ENCODE measurements at regions not wholly inside any gene's neighbourhood (a gene's known extent, or its start where the extent isn't known, plus 50 kb on each side); places are given as distances from the start of the nearest gene placed in this dataset.

- H3K27me3 ChIP-seq (ENCODE audit: control insufficient read depth in 3 of 3, insufficient read depth in 3 of 3, low read length in 3 of 3) = peaks cover 0 to 2% (median 0%) of the 10 kb centered on the region in 3 donors
- WGBS, 3 donors = 49 to 81% (median 68%) methylated on average over 5 of the region's 5 CpGs
Measured at GRCh38 chr7:112646783-112647182, 143.4 kb downstream of the TMEM168 start.

GRCh38 chr7:112648781-112649180, 141.4 kb downstream of the TMEM168 start:
- H3K36me3 ChIP-seq (ENCODE audit: control insufficient read depth in 3 of 3, insufficient read depth in 2 of 3, low read depth in 1 of 3, low read length in 3 of 3) = no peaks in the 10 kb centered on the region
- no peak for DNase-seq
- peaks cover 0 to 10% of the 10 kb centered on the region in 2 donors for H3K9me3 ChIP-seq (ENCODE audit: control insufficient read depth in 2 of 2, insufficient read depth in 1 of 2, low read depth in 1 of 2, low read length in 1 of 2)
- FAIRE-seq = no peak
- H3K4me1 ChIP-seq (ENCODE audit: control insufficient read depth in 3 of 3, insufficient read depth in 2 of 3, low read depth in 1 of 3, low read length in 2 of 3) = no peaks in the 10 kb centered on the region
- 68 to 95% (median 75%) methylated on average over 2 of the region's 2 CpGs for WGBS, 3 donors
- no peak overlapping the region for H3K27ac ChIP-seq (ENCODE audit: low read depth in 1 of 3, low read length in 2 of 3)
- no peak overlapping the region for H3K4me3 ChIP-seq (ENCODE audit: low read depth in 1 of 3, low read length in 3 of 3)
- H3K27me3 ChIP-seq (ENCODE audit: control insufficient read depth in 3 of 3, insufficient read depth in 3 of 3, low read length in 3 of 3) = peaks cover 0 to 2% (median 0%) of the 10 kb centered on the region in 3 donors

More at GRCh38 chr7:112646783-112647182, 143.4 kb downstream of the TMEM168 start:
- no peaks in the 10 kb centered on the region for H3K36me3 ChIP-seq (ENCODE audit: control insufficient read depth in 3 of 3, insufficient read depth in 2 of 3, low read depth in 1 of 3, low read length in 3 of 3)
- DNase-seq (peak in 1 of 2 donors; percentile 16), FAIRE-seq (no peak)
- no peaks in the 10 kb centered on the region for H3K4me1 ChIP-seq (ENCODE audit: control insufficient read depth in 3 of 3, insufficient read depth in 2 of 3, low read depth in 1 of 3, low read length in 2 of 3)
- H3K27ac ChIP-seq (ENCODE audit: low read depth in 1 of 3, low read length in 2 of 3) = no peak overlapping the region
- peaks cover 0 to 10% of the 10 kb centered on the region in 2 donors for H3K9me3 ChIP-seq (ENCODE audit: control insufficient read depth in 2 of 2, insufficient read depth in 1 of 2, low read depth in 1 of 2, low read length in 1 of 2)
- no peak overlapping the region for H3K4me3 ChIP-seq (ENCODE audit: low read depth in 1 of 3, low read length in 3 of 3)

GRCh38 chr7:112649560-112649959, 140.6 kb downstream of the TMEM168 start:
- H3K36me3 ChIP-seq (ENCODE audit: control insufficient read depth in 3 of 3, insufficient read depth in 2 of 3, low read depth in 1 of 3, low read length in 3 of 3) = no peaks in the 10 kb centered on the region
- no peak overlapping the region for H3K27ac ChIP-seq (ENCODE audit: low read depth in 1 of 3, low read length in 2 of 3)
- peaks cover 0 to 2% (median 0%) of the 10 kb centered on the region in 3 donors for H3K27me3 ChIP-seq (ENCODE audit: control insufficient read depth in 3 of 3, insufficient read depth in 3 of 3, low read length in 3 of 3)
- DNase-seq (no peak), FAIRE-seq (no peak)
- no peaks in the 10 kb centered on the region for H3K4me1 ChIP-seq (ENCODE audit: control insufficient read depth in 3 of 3, insufficient read depth in 2 of 3, low read depth in 1 of 3, low read length in 2 of 3)
- no peak overlapping the region for H3K4me3 ChIP-seq (ENCODE audit: low read depth in 1 of 3, low read length in 3 of 3)
- peaks cover 0 to 10% of the 10 kb centered on the region in 2 donors for H3K9me3 ChIP-seq (ENCODE audit: control insufficient read depth in 2 of 2, insufficient read depth in 1 of 2, low read depth in 1 of 2, low read length in 1 of 2)

GRCh38 chr7:112654322-112655216, 135.6 kb downstream of the TMEM168 start:
- 63 to 72% (median 65%) methylated on average over 4 of the region's 4 CpGs for WGBS, 3 donors
- FAIRE-seq = no peak
- no peak overlapping the region for H3K4me3 ChIP-seq (ENCODE audit: low read depth in 1 of 3, low read length in 3 of 3)

GRCh38 chr7:112665709-112666108, 124.5 kb downstream of the TMEM168 start:
- H3K9me3 ChIP-seq (ENCODE audit: control insufficient read depth in 2 of 2, insufficient read depth in 1 of 2, low read depth in 1 of 2, low read length in 1 of 2) = peaks cover 0 to 12% of the 10 kb centered on the region in 2 donors
- H3K27me3 ChIP-seq (ENCODE audit: control insufficient read depth in 3 of 3, insufficient read depth in 3 of 3, low read length in 3 of 3) = no peaks in the 10 kb centered on the region
- FAIRE-seq = no peak
- H3K27ac ChIP-seq (ENCODE audit: low read depth in 1 of 3, low read length in 2 of 3) = no peak overlapping the region
- DNase-seq = peak; percentile 65 to 66
- no peaks in the 10 kb centered on the region for H3K36me3 ChIP-seq (ENCODE audit: control insufficient read depth in 3 of 3, insufficient read depth in 2 of 3, low read depth in 1 of 3, low read length in 3 of 3)
- H3K4me1 ChIP-seq (ENCODE audit: control insufficient read depth in 3 of 3, insufficient read depth in 2 of 3, low read depth in 1 of 3, low read length in 2 of 3) = no peaks in the 10 kb centered on the region
- H3K4me3 ChIP-seq (ENCODE audit: low read depth in 1 of 3, low read length in 3 of 3) = no peak overlapping the region

More at GRCh38 chr7:112654322-112655216, 135.6 kb downstream of the TMEM168 start:
- H3K36me3 ChIP-seq (ENCODE audit: control insufficient read depth in 3 of 3, insufficient read depth in 2 of 3, low read depth in 1 of 3, low read length in 3 of 3) = no peaks in the 10 kb centered on the region
- DNase-seq = no peak
- H3K4me1 ChIP-seq (ENCODE audit: control insufficient read depth in 3 of 3, insufficient read depth in 2 of 3, low read depth in 1 of 3, low read length in 2 of 3) = no peaks in the 10 kb centered on the region
- no peaks in the 10 kb centered on the region for H3K9me3 ChIP-seq (ENCODE audit: control insufficient read depth in 2 of 2, insufficient read depth in 1 of 2, low read depth in 1 of 2, low read length in 1 of 2)
- no peaks in the 10 kb centered on the region for H3K27me3 ChIP-seq (ENCODE audit: control insufficient read depth in 3 of 3, insufficient read depth in 3 of 3, low read length in 3 of 3)
- H3K27ac ChIP-seq (ENCODE audit: low read depth in 1 of 3, low read length in 2 of 3) = no peak overlapping the region

- 65 to 83% (median 71%) methylated on average over 1 of the region's 1 CpG for WGBS, 3 donors
- no peak overlapping the region for H3K27ac ChIP-seq (ENCODE audit: low read depth in 1 of 3, low read length in 2 of 3)
- no peaks in the 10 kb centered on the region for H3K36me3 ChIP-seq (ENCODE audit: control insufficient read depth in 3 of 3, insufficient read depth in 2 of 3, low read depth in 1 of 3, low read length in 3 of 3)
- DNase-seq = no peak
- no peaks in the 10 kb centered on the region for H3K9me3 ChIP-seq (ENCODE audit: control insufficient read depth in 2 of 2, insufficient read depth in 1 of 2, low read depth in 1 of 2, low read length in 1 of 2)
- H3K27me3 ChIP-seq (ENCODE audit: control insufficient read depth in 3 of 3, insufficient read depth in 3 of 3, low read length in 3 of 3) = no peaks in the 10 kb centered on the region
- no peaks in the 10 kb centered on the region for H3K4me1 ChIP-seq (ENCODE audit: control insufficient read depth in 3 of 3, insufficient read depth in 2 of 3, low read depth in 1 of 3, low read length in 2 of 3)
- no peak for FAIRE-seq
- no peak overlapping the region for H3K4me3 ChIP-seq (ENCODE audit: low read depth in 1 of 3, low read length in 3 of 3)
Measured at GRCh38 chr7:112668561-112668960, 121.6 kb downstream of the TMEM168 start.

- no peaks in the 10 kb centered on the region for H3K27me3 ChIP-seq (ENCODE audit: control insufficient read depth in 3 of 3, insufficient read depth in 3 of 3, low read length in 3 of 3)
- no peaks in the 10 kb centered on the region for H3K9me3 ChIP-seq (ENCODE audit: control insufficient read depth in 2 of 2, insufficient read depth in 1 of 2, low read depth in 1 of 2, low read length in 1 of 2)
- no peaks in the 10 kb centered on the region for H3K4me1 ChIP-seq (ENCODE audit: control insufficient read depth in 3 of 3, insufficient read depth in 2 of 3, low read depth in 1 of 3, low read length in 2 of 3)
- H3K27ac ChIP-seq (ENCODE audit: low read depth in 1 of 3, low read length in 2 of 3) = no peak overlapping the region
- H3K4me3 ChIP-seq (ENCODE audit: low read depth in 1 of 3, low read length in 3 of 3) = no peak overlapping the region
- DNase-seq (no peak), FAIRE-seq (no peak)
- no peaks in the 10 kb centered on the region for H3K36me3 ChIP-seq (ENCODE audit: control insufficient read depth in 3 of 3, insufficient read depth in 2 of 3, low read depth in 1 of 3, low read length in 3 of 3)
Measured at GRCh38 chr7:112669306-112669705, 120.9 kb downstream of the TMEM168 start.

GRCh38 chr7:112670193-112670592, 120.0 kb downstream of the TMEM168 start:
- H3K4me1 ChIP-seq (ENCODE audit: control insufficient read depth in 3 of 3, insufficient read depth in 2 of 3, low read depth in 1 of 3, low read length in 2 of 3) = no peaks in the 10 kb centered on the region
- FAIRE-seq = no peak
- H3K27ac ChIP-seq (ENCODE audit: low read depth in 1 of 3, low read length in 2 of 3) = no peak overlapping the region
- no peak for DNase-seq
- no peaks in the 10 kb centered on the region for H3K36me3 ChIP-seq (ENCODE audit: control insufficient read depth in 3 of 3, insufficient read depth in 2 of 3, low read depth in 1 of 3, low read length in 3 of 3)
- no peaks in the 10 kb centered on the region for H3K9me3 ChIP-seq (ENCODE audit: control insufficient read depth in 2 of 2, insufficient read depth in 1 of 2, low read depth in 1 of 2, low read length in 1 of 2)
- H3K4me3 ChIP-seq (ENCODE audit: low read depth in 1 of 3, low read length in 3 of 3) = no peak overlapping the region
- H3K27me3 ChIP-seq (ENCODE audit: control insufficient read depth in 3 of 3, insufficient read depth in 3 of 3, low read length in 3 of 3) = no peaks in the 10 kb centered on the region
- 87 to 91% (median 87%) methylated on average over 4 of the region's 4 CpGs for WGBS, 3 donors

GRCh38 chr7:112678626-112679025, 111.6 kb downstream of the TMEM168 start:
- H3K4me3 ChIP-seq (ENCODE audit: low read depth in 1 of 3, low read length in 3 of 3) = no peak overlapping the region
- FAIRE-seq (no peak), DNase-seq (no peak)
- 77 to 84% (median 83%) methylated on average over 6 of the region's 6 CpGs for WGBS, 3 donors
- no peaks in the 10 kb centered on the region for H3K9me3 ChIP-seq (ENCODE audit: control insufficient read depth in 2 of 2, insufficient read depth in 1 of 2, low read depth in 1 of 2, low read length in 1 of 2)
- H3K36me3 ChIP-seq (ENCODE audit: control insufficient read depth in 3 of 3, insufficient read depth in 2 of 3, low read depth in 1 of 3, low read length in 3 of 3) = no peaks in the 10 kb centered on the region
- H3K27ac ChIP-seq (ENCODE audit: low read depth in 1 of 3, low read length in 2 of 3) = no peak overlapping the region
- H3K4me1 ChIP-seq (ENCODE audit: control insufficient read depth in 3 of 3, insufficient read depth in 2 of 3, low read depth in 1 of 3, low read length in 2 of 3) = no peaks in the 10 kb centered on the region
- H3K27me3 ChIP-seq (ENCODE audit: control insufficient read depth in 3 of 3, insufficient read depth in 3 of 3, low read length in 3 of 3) = no peaks in the 10 kb centered on the region

All from small intestine (tissue), 7 donors.